ENCODE measurements at regions not wholly inside any gene's neighbourhood (a gene's known extent, or its start where the extent isn't known, plus 50 kb on each side); places are given as distances from the start of the nearest gene placed in this dataset.

- H2AFZ ChIP-seq (ENCODE audit: low read depth, low read length), result no peak overlapping the region
- no peak overlapping the region for H3K27ac ChIP-seq (ENCODE audit: low read depth, low read length)
- DNase-seq (ENCODE audit: low read depth) (no peak), FAIRE-seq (no peak)
- no peaks in the 10 kb centered on the region for H3K9me3 Mint-ChIP-seq (ENCODE audit: unreplicated experiment)
- TF ChIP-seq CTCF (IDR thresholded peaks at IDR 0.05; ENCODE audit: insufficient read depth, low read depth, low read length) (no peak), EZH2 (IDR thresholded peaks at IDR 0.05; ENCODE audit: insufficient read depth, low read length) (no peak)
- H3K27me3 Mint-ChIP-seq (ENCODE audit: low read depth, unreplicated experiment), result peaks cover 2% of the 10 kb centered on the region
- H3K36me3 ChIP-seq (ENCODE audit: insufficient read depth, low read length), result no peaks in the 10 kb centered on the region
- H3K27ac Mint-ChIP-seq (ENCODE audit: unreplicated experiment), result no peak overlapping the region
- no peaks in the 10 kb centered on the region for H3K4me1 Mint-ChIP-seq (ENCODE audit: low read depth, unreplicated experiment)
- no peak overlapping the region for H3K4me2 ChIP-seq (ENCODE audit: low read length)
- H3K4me3 ChIP-seq (ENCODE audit: insufficient read depth, low read depth, low read length), result no peak overlapping the region
- H3K4me3 Mint-ChIP-seq (ENCODE audit: unreplicated experiment), result no peak overlapping the region
- H3K9me3 ChIP-seq (ENCODE audit: insufficient read depth, low read depth, low read length), result no peaks in the 10 kb centered on the region
- H3K27me3 ChIP-seq (ENCODE audit: insufficient read depth, low read length), result no peaks in the 10 kb centered on the region
- H4K20me1 ChIP-seq (ENCODE audit: insufficient read depth, low read length), result no peaks in the 10 kb centered on the region
- H3K79me2 ChIP-seq (ENCODE audit: insufficient read depth, low read length), result no peaks in the 10 kb centered on the region
- no peak overlapping the region for H3K9ac ChIP-seq (ENCODE audit: low read length)
- H3K36me3 Mint-ChIP-seq (ENCODE audit: low read depth, unreplicated experiment), result no peaks in the 10 kb centered on the region
- no peaks in the 10 kb centered on the region for H3K4me1 ChIP-seq (ENCODE audit: insufficient read depth, low read length)
These were observed 268.0 kb downstream of the ZEB1 start for GRCh38 chr10:31586723-31587638.

GRCh38 chr10:31584876-31585275, 265.9 kb downstream of the ZEB1 start:
- Histone ChIP-seq H3K27me3 (ENCODE audit: insufficient read depth, low read length) (no peaks in the 10 kb centered on the region), H3K4me3 (ENCODE audit: insufficient read depth, low read depth, low read length) (no peak overlapping the region), H3K36me3 (ENCODE audit: insufficient read depth, low read length) (no peaks in the 10 kb centered on the region), H3K79me2 (ENCODE audit: insufficient read depth, low read length) (no peaks in the 10 kb centered on the region), H3K4me1 (ENCODE audit: insufficient read depth, low read length) (no peaks in the 10 kb centered on the region), H2AFZ (ENCODE audit: low read depth, low read length) (no peak overlapping the region), H4K20me1 (ENCODE audit: insufficient read depth, low read length) (no peaks in the 10 kb centered on the region), H3K4me2 (ENCODE audit: low read length) (no peak overlapping the region), H3K27ac (ENCODE audit: low read depth, low read length) (no peak overlapping the region), H3K9me3 (ENCODE audit: insufficient read depth, low read depth, low read length) (no peaks in the 10 kb centered on the region), H3K9ac (ENCODE audit: low read length) (no peak overlapping the region)
- Mint-ChIP-seq H3K9me3 (ENCODE audit: unreplicated experiment) (peaks cover 3% of the 10 kb centered on the region), H3K27me3 (ENCODE audit: low read depth, unreplicated experiment) (peaks cover 4% of the 10 kb centered on the region), H3K36me3 (ENCODE audit: low read depth, unreplicated experiment) (no peaks in the 10 kb centered on the region), H3K27ac (ENCODE audit: unreplicated experiment) (no peak overlapping the region), H3K4me1 (ENCODE audit: low read depth, unreplicated experiment) (no peaks in the 10 kb centered on the region), H3K4me3 (ENCODE audit: unreplicated experiment) (no peak overlapping the region)
- TF ChIP-seq EZH2 (IDR thresholded peaks at IDR 0.05; ENCODE audit: insufficient read depth, low read length), result no peak
- TF ChIP-seq CTCF (IDR thresholded peaks at IDR 0.05; ENCODE audit: insufficient read depth, low read depth, low read length), result no peak
- DNase-seq (ENCODE audit: low read depth), result peak; percentile 41
- no peak for FAIRE-seq

GRCh38 chr10:31584098-31584631, 265.1 kb downstream of the ZEB1 start:
- no peak overlapping the region for H3K27ac ChIP-seq (ENCODE audit: low read depth, low read length)
- no peak overlapping the region for H2AFZ ChIP-seq (ENCODE audit: low read depth, low read length)

More at GRCh38 chr10:31584098-31584631, 265.1 kb downstream of the ZEB1 start:
- no peaks in the 10 kb centered on the region for H3K27me3 ChIP-seq (ENCODE audit: insufficient read depth, low read length)
- Mint-ChIP-seq H3K9me3 (ENCODE audit: unreplicated experiment) (peaks cover 3% of the 10 kb centered on the region), H3K27me3 (ENCODE audit: low read depth, unreplicated experiment) (peaks cover 8% of the 10 kb centered on the region), H3K4me3 (ENCODE audit: unreplicated experiment) (no peak overlapping the region), H3K4me1 (ENCODE audit: low read depth, unreplicated experiment) (no peaks in the 10 kb centered on the region), H3K27ac (ENCODE audit: unreplicated experiment) (no peak overlapping the region), H3K36me3 (ENCODE audit: low read depth, unreplicated experiment) (no peaks in the 10 kb centered on the region)
- H3K4me2 ChIP-seq (ENCODE audit: low read length), result no peak overlapping the region
- H3K4me1 ChIP-seq (ENCODE audit: insufficient read depth, low read length), result no peaks in the 10 kb centered on the region
- FAIRE-seq, result no peak
- TF ChIP-seq EZH2 (IDR thresholded peaks at IDR 0.05; ENCODE audit: insufficient read depth, low read length) (no peak), CTCF (IDR thresholded peaks at IDR 0.05; ENCODE audit: insufficient read depth, low read depth, low read length) (no peak)
- H3K4me3 ChIP-seq (ENCODE audit: insufficient read depth, low read depth, low read length), result no peak overlapping the region
- DNase-seq (ENCODE audit: low read depth), result no peak
- no peaks in the 10 kb centered on the region for H4K20me1 ChIP-seq (ENCODE audit: insufficient read depth, low read length)
- no peaks in the 10 kb centered on the region for H3K79me2 ChIP-seq (ENCODE audit: insufficient read depth, low read length)
- no peaks in the 10 kb centered on the region for H3K9me3 ChIP-seq (ENCODE audit: insufficient read depth, low read depth, low read length)
- H3K36me3 ChIP-seq (ENCODE audit: insufficient read depth, low read length), result no peaks in the 10 kb centered on the region
- H3K9ac ChIP-seq (ENCODE audit: low read length), result no peak overlapping the region

Measured in astrocyte (in vitro differentiated cells and primary cell).